Tibial artery (tissue), 4 donors: ENCODE measurements at regions not wholly inside any gene's neighbourhood (a gene's known extent, or its start where the extent isn't known, plus 50 kb on each side); places are given as distances from the start of the nearest gene placed in this dataset.

Experiments
- DNase-seq, 2 donors: peaks; one replicate each; pipeline ENCODE4 v3.0.0-alpha.2; 2019
- H3K27ac ChIP-seq, 2 donors: fragments of 200-600 bp; sonication (generic) in 1 of 2; 1 replicate in 1 of 2; 2 replicates in 1 of 2; pipeline ENCODE4 v1.5.1; 2018 to 2019; ENCODE audit warnings: mild to moderate bottlenecking in 1 of 2
- H3K27me3 ChIP-seq, 2 donors: fragments of 200-600 bp; sonication (generic) in 1 of 2; one replicate each; pipeline versions ENCODE4 v1.5.1 to v1.6.0; 2016 to 2019
- H3K36me3 ChIP-seq, 3 donors: fragments of 200-600 bp; sonication (generic) in 2 of 3; one replicate each; pipeline ENCODE4 v1.5.1; 2016 to 2019; ENCODE audit warnings: mild to moderate bottlenecking in 2 of 3
- H3K4me1 ChIP-seq, 4 donors: fragments of 200-600 bp; sonication (generic) in 2 of 4; 1 replicate in 3 of 4; 2 replicates in 1 of 4; pipeline ENCODE4 v1.5.1; 2016 to 2019
- H3K4me3 ChIP-seq, 2 donors: fragments of 200-600 bp; sonication (generic) in 1 of 2; 1 replicate in 1 of 2; 2 replicates in 1 of 2; pipeline ENCODE4 v1.5.1; 2018 to 2019; ENCODE audit warnings: mild to moderate bottlenecking in 2 of 2
- H3K9me3 ChIP-seq, 3 donors: fragments of 200-600 bp; sonication (generic) in 1 of 3; one replicate each; pipeline ENCODE4 v1.5.1; 2016 to 2019
- CTCF ChIP-seq, 2 experiments: fragments of 200-600 bp in 1 of 2; fragments of 450-650 bp in 1 of 2; IDR thresholded peaks; one replicate each; pipeline ENCODE4 v1.5.1; 2017 to 2019; ENCODE audit warnings: antibody characterized with exemption in 2 of 2, mild to moderate bottlenecking in 1 of 2, moderate library complexity in 1 of 2
- intact Hi-C: fragments of 100-400 bp; cut with DNase I; formaldehyde crosslinking; loops from one replicate; pipeline ENCODE4 v1.15.0; 2023; ENCODE audit warnings: low total_unique reads

- intact Hi-C loops: no loop called here
- peaks cover 0 to 3% (median 0%) of the 10 kb centered on the region in 3 donors for H3K9me3 ChIP-seq
These were observed 289.1 kb upstream of the EDIL3 start for GRCh38 chr5:84673785-84674184.

GRCh38 chr5:84667576-84667975, 282.9 kb upstream of the EDIL3 start:
- TF ChIP-seq CTCF (IDR thresholded peaks at IDR 0.05): no peak
- H3K4me1 ChIP-seq: no peaks in the 10 kb centered on the region
- DNase-seq: no peak
- H3K27ac ChIP-seq: no peak overlapping the region
- no peaks in the 10 kb centered on the region for H3K27me3 ChIP-seq
- H3K36me3 ChIP-seq: no peaks in the 10 kb centered on the region
- no peak overlapping the region for H3K4me3 ChIP-seq
- H3K9me3 ChIP-seq: peaks cover 0 to 4% (median 0%) of the 10 kb centered on the region in 3 donors
- intact Hi-C loops: no loop called here

More at GRCh38 chr5:84673785-84674184, 289.1 kb upstream of the EDIL3 start:
- Histone ChIP-seq H3K27me3 (no peaks in the 10 kb centered on the region), H3K4me3 (no peak overlapping the region), H3K27ac (no peak overlapping the region), H3K36me3 (no peaks in the 10 kb centered on the region), H3K4me1 (no peaks in the 10 kb centered on the region)
- DNase-seq: no peak
- no peak for TF ChIP-seq CTCF (IDR thresholded peaks at IDR 0.05)

GRCh38 chr5:84650429-84650828, 265.7 kb upstream of the EDIL3 start:
- Histone ChIP-seq H3K4me1 (no peaks in the 10 kb centered on the region), H3K9me3 (peaks cover 0 to 8% (median 0%) of the 10 kb centered on the region in 3 donors), H3K36me3 (no peaks in the 10 kb centered on the region), H3K27ac (no peak overlapping the region), H3K27me3 (no peaks in the 10 kb centered on the region), H3K4me3 (no peak overlapping the region)
- no peak for DNase-seq
- intact Hi-C loops: no loop called here
- no peak for TF ChIP-seq CTCF (IDR thresholded peaks at IDR 0.05)

GRCh38 chr5:84647581-84647980, 262.9 kb upstream of the EDIL3 start:
- intact Hi-C loops: no loop called here
- Histone ChIP-seq H3K4me3 (no peak overlapping the region), H3K4me1 (no peaks in the 10 kb centered on the region), H3K36me3 (no peaks in the 10 kb centered on the region), H3K27ac (no peak overlapping the region), H3K27me3 (no peaks in the 10 kb centered on the region), H3K9me3 (peaks cover 0 to 10% (median 0%) of the 10 kb centered on the region in 3 donors)
- no peak for DNase-seq
- TF ChIP-seq CTCF (IDR thresholded peaks at IDR 0.05): no peak

GRCh38 chr5:84642795-84643194, 258.1 kb upstream of the EDIL3 start:
- no peaks in the 10 kb centered on the region for H3K27me3 ChIP-seq
- H3K36me3 ChIP-seq: no peaks in the 10 kb centered on the region
- no peak overlapping the region for H3K4me3 ChIP-seq
- DNase-seq: no peak
- no peak for TF ChIP-seq CTCF (IDR thresholded peaks at IDR 0.05)
- H3K4me1 ChIP-seq: no peaks in the 10 kb centered on the region
- H3K9me3 ChIP-seq: peaks cover 0 to 10% (median 0%) of the 10 kb centered on the region in 3 donors
- intact Hi-C loops: no loop called here
- H3K27ac ChIP-seq: no peak overlapping the region

- no peak for DNase-seq
- no peak overlapping the region for H3K4me3 ChIP-seq
- H3K27ac ChIP-seq: no peak overlapping the region
- H3K9me3 ChIP-seq: peaks cover 0 to 10% (median 0%) of the 10 kb centered on the region in 3 donors
- no peaks in the 10 kb centered on the region for H3K36me3 ChIP-seq
- H3K4me1 ChIP-seq: no peaks in the 10 kb centered on the region
- H3K27me3 ChIP-seq: no peaks in the 10 kb centered on the region
- intact Hi-C loops: no loop called here
- no peak for TF ChIP-seq CTCF (IDR thresholded peaks at IDR 0.05)
These were observed 257.6 kb upstream of the EDIL3 start for GRCh38 chr5:84642324-84642723.
